C4-2B (cell line): ENCODE measurements at regions not wholly inside any gene's neighbourhood (a gene's known extent, or its start where the extent isn't known, plus 50 kb on each side); places are given as distances from the start of the nearest gene placed in this dataset.

Experiments used
- CTCF ChIP-seq: fragments of 450-650 bp; conservative IDR thresholded peaks from 2 replicates; pipeline ENCODE4 v1.5.1; 2017; ENCODE audit warnings: mild to moderate bottlenecking
- ZFX ChIP-seq: fragments of 450-650 bp; IDR thresholded peaks from 2 replicates; pipeline ENCODE4 v1.6.1; 2017

- TF ChIP-seq CTCF (peak; percentile 93), ZFX (no peak)
These were observed 169.3 kb upstream of the AKR1E2 start for GRCh38 chr10:4656576-4657194.
